ENCODE measurements at regions not wholly inside any gene's neighbourhood (a gene's known extent, or its start where the extent isn't known, plus 50 kb on each side); places are given as distances from the start of the nearest gene placed in this dataset.

DNA sequence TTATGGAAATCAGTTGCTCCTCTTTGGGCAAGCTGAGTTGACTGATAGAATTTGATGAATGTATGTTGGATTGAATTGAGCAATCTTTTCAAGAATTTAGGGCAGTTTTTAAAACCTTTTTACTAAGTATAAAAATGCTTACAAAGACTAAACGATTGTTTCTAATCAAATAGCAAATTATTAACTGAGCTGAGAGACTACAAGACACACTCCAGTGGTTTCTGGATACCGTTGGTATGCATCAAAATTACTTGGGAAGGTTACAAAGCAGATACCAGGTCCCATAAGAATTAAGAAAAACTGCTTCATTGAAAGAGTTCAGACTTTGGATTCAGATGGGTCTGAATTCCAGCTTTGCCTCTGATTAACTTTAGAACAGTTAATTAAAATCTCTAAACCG lies 721.4 kb downstream of the FAM181B start (continued):
- TF ChIP-seq, protein P1, sequence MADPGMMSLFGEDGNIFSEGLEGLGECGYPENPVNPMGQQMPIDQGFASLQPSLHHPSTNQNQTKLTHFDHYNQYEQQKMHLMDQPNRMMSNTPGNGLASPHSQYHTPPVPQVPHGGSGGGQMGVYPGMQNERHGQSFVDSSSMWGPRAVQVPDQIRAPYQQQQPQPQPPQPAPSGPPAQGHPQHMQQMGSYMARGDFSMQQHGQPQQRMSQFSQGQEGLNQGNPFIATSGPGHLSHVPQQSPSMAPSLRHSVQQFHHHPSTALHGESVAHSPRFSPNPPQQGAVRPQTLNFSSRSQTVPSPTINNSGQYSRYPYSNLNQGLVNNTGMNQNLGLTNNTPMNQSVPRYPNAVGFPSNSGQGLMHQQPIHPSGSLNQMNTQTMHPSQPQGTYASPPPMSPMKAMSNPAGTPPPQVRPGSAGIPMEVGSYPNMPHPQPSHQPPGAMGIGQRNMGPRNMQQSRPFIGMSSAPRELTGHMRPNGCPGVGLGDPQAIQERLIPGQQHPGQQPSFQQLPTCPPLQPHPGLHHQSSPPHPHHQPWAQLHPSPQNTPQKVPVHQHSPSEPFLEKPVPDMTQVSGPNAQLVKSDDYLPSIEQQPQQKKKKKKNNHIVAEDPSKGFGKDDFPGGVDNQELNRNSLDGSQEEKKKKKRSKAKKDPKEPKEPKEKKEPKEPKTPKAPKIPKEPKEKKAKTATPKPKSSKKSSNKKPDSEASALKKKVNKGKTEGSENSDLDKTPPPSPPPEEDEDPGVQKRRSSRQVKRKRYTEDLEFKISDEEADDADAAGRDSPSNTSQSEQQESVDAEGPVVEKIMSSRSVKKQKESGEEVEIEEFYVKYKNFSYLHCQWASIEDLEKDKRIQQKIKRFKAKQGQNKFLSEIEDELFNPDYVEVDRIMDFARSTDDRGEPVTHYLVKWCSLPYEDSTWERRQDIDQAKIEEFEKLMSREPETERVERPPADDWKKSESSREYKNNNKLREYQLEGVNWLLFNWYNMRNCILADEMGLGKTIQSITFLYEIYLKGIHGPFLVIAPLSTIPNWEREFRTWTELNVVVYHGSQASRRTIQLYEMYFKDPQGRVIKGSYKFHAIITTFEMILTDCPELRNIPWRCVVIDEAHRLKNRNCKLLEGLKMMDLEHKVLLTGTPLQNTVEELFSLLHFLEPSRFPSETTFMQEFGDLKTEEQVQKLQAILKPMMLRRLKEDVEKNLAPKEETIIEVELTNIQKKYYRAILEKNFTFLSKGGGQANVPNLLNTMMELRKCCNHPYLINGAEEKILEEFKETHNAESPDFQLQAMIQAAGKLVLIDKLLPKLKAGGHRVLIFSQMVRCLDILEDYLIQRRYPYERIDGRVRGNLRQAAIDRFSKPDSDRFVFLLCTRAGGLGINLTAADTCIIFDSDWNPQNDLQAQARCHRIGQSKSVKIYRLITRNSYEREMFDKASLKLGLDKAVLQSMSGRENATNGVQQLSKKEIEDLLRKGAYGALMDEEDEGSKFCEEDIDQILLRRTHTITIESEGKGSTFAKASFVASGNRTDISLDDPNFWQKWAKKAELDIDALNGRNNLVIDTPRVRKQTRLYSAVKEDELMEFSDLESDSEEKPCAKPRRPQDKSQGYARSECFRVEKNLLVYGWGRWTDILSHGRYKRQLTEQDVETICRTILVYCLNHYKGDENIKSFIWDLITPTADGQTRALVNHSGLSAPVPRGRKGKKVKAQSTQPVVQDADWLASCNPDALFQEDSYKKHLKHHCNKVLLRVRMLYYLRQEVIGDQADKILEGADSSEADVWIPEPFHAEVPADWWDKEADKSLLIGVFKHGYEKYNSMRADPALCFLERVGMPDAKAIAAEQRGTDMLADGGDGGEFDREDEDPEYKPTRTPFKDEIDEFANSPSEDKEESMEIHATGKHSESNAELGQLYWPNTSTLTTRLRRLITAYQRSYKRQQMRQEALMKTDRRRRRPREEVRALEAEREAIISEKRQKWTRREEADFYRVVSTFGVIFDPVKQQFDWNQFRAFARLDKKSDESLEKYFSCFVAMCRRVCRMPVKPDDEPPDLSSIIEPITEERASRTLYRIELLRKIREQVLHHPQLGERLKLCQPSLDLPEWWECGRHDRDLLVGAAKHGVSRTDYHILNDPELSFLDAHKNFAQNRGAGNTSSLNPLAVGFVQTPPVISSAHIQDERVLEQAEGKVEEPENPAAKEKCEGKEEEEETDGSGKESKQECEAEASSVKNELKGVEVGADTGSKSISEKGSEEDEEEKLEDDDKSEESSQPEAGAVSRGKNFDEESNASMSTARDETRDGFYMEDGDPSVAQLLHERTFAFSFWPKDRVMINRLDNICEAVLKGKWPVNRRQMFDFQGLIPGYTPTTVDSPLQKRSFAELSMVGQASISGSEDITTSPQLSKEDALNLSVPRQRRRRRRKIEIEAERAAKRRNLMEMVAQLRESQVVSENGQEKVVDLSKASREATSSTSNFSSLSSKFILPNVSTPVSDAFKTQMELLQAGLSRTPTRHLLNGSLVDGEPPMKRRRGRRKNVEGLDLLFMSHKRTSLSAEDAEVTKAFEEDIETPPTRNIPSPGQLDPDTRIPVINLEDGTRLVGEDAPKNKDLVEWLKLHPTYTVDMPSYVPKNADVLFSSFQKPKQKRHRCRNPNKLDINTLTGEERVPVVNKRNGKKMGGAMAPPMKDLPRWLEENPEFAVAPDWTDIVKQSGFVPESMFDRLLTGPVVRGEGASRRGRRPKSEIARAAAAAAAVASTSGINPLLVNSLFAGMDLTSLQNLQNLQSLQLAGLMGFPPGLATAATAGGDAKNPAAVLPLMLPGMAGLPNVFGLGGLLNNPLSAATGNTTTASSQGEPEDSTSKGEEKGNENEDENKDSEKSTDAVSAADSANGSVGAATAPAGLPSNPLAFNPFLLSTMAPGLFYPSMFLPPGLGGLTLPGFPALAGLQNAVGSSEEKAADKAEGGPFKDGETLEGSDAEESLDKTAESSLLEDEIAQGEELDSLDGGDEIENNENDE (IDR thresholded peaks at IDR 0.05; ENCODE audit: insufficient replicate concordance, low read length): no peak
- TF ChIP-seq RBBP5 (IDR thresholded peaks at IDR 0.05; ENCODE audit: borderline replicate concordance, low read depth, low read length) (no peak), SP4 (IDR thresholded peaks at IDR 0.05; ENCODE audit: low read length) (no peak), SAP30 (IDR thresholded peaks at IDR 0.05; ENCODE audit: insufficient read depth, insufficient replicate concordance, low read length) (no peak), KDM4A (IDR thresholded peaks at IDR 0.05; ENCODE audit: low read depth, low read length, severe bottlenecking) (no peak), RXRA (IDR thresholded peaks at IDR 0.05; ENCODE audit: insufficient read depth, low read depth, low read length) (no peak), KDM1A (IDR thresholded peaks at IDR 0.05; ENCODE audit: borderline replicate concordance, low read length) (no peak), TEAD4 (IDR thresholded peaks at IDR 0.05; ENCODE audit: low read depth, low read length) (no peak), HDAC6 (IDR thresholded peaks at IDR 0.05; ENCODE audit: low read depth, low read length) (no peak)
- TF ChIP-seq, protein P2, sequence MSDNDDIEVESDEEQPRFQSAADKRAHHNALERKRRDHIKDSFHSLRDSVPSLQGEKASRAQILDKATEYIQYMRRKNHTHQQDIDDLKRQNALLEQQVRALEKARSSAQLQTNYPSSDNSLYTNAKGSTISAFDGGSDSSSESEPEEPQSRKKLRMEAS (IDR thresholded peaks at IDR 0.05): no peak

All from H1 (cell line).